ENCODE measurements at regions not wholly inside any gene's neighbourhood (a gene's known extent, or its start where the extent isn't known, plus 50 kb on each side); places are given as distances from the start of the nearest gene placed in this dataset.

DNA sequence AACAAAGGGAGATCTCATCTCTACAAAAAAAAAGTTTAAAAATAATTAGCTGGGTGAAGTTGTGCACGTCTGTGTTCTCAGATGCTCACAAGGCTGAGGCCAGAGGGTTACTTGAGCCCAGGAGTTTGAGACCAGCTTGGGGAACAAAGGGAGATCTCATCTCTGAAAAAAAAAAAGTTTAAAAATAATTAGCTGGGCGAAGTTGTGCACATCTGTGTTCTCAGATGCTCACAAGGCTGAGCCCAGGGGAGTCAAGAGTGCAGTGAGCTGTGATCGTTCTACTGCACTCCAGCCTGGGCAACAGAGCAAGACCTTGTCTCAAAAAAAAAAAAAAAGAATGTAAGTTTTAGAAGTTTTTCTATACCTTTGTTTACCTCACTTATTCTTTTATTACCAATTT lies 127.3 kb downstream of the FGF9 start:
- no peaks in the 10 kb centered on the region for H3K9me3 Mint-ChIP-seq (ENCODE audit: low read depth)
- no peak for DNase-seq (ENCODE audit: low spot score)
- TF ChIP-seq CTCF (IDR thresholded peaks at IDR 0.05) = no peak
- no peak overlapping the region for H3K4me3 Mint-ChIP-seq (ENCODE audit: unreplicated experiment)
- no peaks in the 10 kb centered on the region for H3K36me3 Mint-ChIP-seq (ENCODE audit: low read depth)
- H3K27me3 Mint-ChIP-seq (ENCODE audit: low read depth) = no peaks in the 10 kb centered on the region
- H3K27ac Mint-ChIP-seq (ENCODE audit: unreplicated experiment) = no peak overlapping the region
- H3K4me1 Mint-ChIP-seq (ENCODE audit: low read depth) = peaks cover 5% of the 10 kb centered on the region

GRCh38 chr13:21799671-21800070 lies 128.8 kb downstream of the FGF9 start:
- Mint-ChIP-seq H3K9me3 (ENCODE audit: low read depth) (no peaks in the 10 kb centered on the region), H3K4me1 (ENCODE audit: low read depth) (peaks cover 5% of the 10 kb centered on the region), H3K4me3 (ENCODE audit: unreplicated experiment) (no peak overlapping the region), H3K27ac (ENCODE audit: unreplicated experiment) (no peak overlapping the region), H3K36me3 (ENCODE audit: low read depth) (no peaks in the 10 kb centered on the region), H3K27me3 (ENCODE audit: low read depth) (no peaks in the 10 kb centered on the region)
- DNase-seq (ENCODE audit: low spot score) = no peak
- TF ChIP-seq CTCF (IDR thresholded peaks at IDR 0.05) = no peak

GRCh38 chr13:21800837-21801616 lies 130.2 kb downstream of the FGF9 start:
- no peak for DNase-seq (ENCODE audit: low spot score)
- H3K27me3 Mint-ChIP-seq (ENCODE audit: low read depth) = no peaks in the 10 kb centered on the region
- H3K4me1 Mint-ChIP-seq (ENCODE audit: low read depth) = peaks cover 4% of the 10 kb centered on the region
- H3K36me3 Mint-ChIP-seq (ENCODE audit: low read depth) = no peaks in the 10 kb centered on the region
- H3K9me3 Mint-ChIP-seq (ENCODE audit: low read depth) = no peaks in the 10 kb centered on the region
- H3K4me3 Mint-ChIP-seq (ENCODE audit: unreplicated experiment) = no peak overlapping the region
- no peak overlapping the region for H3K27ac Mint-ChIP-seq (ENCODE audit: unreplicated experiment)
- no peak for TF ChIP-seq CTCF (IDR thresholded peaks at IDR 0.05)

DNA sequence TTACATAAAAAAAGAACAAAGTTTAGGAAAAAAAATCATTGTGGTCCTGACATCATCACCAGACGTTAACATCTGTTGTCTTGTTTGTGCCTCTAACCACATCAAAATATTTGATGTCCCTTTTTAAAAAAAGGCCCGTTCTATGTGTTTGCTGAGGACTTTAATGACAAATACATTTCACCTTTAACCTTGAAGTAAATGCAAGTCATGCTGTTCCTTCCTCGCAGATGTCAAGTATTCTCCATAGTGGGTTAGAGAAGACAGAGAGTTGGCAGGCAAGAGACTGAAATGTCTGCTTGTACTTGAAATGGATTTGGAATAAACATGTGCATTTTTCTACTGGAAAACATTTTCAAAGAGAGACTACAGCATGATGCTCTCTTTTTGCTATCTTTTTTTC lies 134.9 kb downstream of the FGF9 start:
- Mint-ChIP-seq H3K27me3 (ENCODE audit: low read depth) (peaks cover 6% of the 10 kb centered on the region), H3K36me3 (ENCODE audit: low read depth) (peaks cover 5% of the 10 kb centered on the region), H3K4me1 (ENCODE audit: low read depth) (no peaks in the 10 kb centered on the region), H3K9me3 (ENCODE audit: low read depth) (peaks cover 8% of the 10 kb centered on the region), H3K4me3 (ENCODE audit: unreplicated experiment) (no peak overlapping the region), H3K27ac (ENCODE audit: unreplicated experiment) (no peak overlapping the region)
- no peak for DNase-seq (ENCODE audit: low spot score)
- TF ChIP-seq CTCF (IDR thresholded peaks at IDR 0.05) = no peak

- DNase-seq (ENCODE audit: low spot score) = no peak
- TF ChIP-seq CTCF (IDR thresholded peaks at IDR 0.05) = no peak
- H3K27ac Mint-ChIP-seq (ENCODE audit: unreplicated experiment) = no peak overlapping the region
- peaks cover 6% of the 10 kb centered on the region for H3K9me3 Mint-ChIP-seq (ENCODE audit: low read depth)
- H3K4me3 Mint-ChIP-seq (ENCODE audit: unreplicated experiment) = no peak overlapping the region
- H3K4me1 Mint-ChIP-seq (ENCODE audit: low read depth) = peaks cover 6% of the 10 kb centered on the region
- peaks cover 16% of the 10 kb centered on the region for H3K27me3 Mint-ChIP-seq (ENCODE audit: low read depth)
- H3K36me3 Mint-ChIP-seq (ENCODE audit: low read depth) = peaks cover 3% of the 10 kb centered on the region
These were observed 141.3 kb downstream of the FGF9 start for GRCh38 chr13:21812192-21812626.
